ENCODE measurements at regions not wholly inside any gene's neighbourhood (a gene's known extent, or its start where the extent isn't known, plus 50 kb on each side); places are given as distances from the start of the nearest gene placed in this dataset.

DNA sequence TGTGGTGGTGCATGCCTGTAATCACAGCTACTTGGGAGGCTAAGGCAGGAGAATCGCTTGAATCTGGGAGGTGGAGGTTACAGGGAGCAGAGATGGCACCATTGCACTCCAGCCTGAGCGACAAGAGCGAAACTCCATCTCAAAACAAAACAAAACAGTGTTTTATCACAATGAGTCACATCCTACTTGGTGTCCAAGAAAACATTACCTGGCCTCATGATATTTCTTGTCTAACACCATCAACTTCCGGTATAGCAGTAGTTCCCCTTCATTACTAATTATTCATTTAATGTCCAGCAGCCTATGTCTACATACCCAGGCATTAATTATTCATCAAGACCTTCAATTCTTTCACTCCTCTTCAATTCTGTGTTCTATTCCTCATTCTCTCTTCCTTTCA, 115.5 kb downstream of the CCDC59 start:
- Histone ChIP-seq H3K9me3 (no peaks in the 10 kb centered on the region), H3K4me3 (no peak overlapping the region), H3K27me3 (no peaks in the 10 kb centered on the region), H3K27ac (no peak overlapping the region), H3K4me1 (no peaks in the 10 kb centered on the region), H3K36me3 (no peaks in the 10 kb centered on the region)
- TF ChIP-seq, protein P1, sequence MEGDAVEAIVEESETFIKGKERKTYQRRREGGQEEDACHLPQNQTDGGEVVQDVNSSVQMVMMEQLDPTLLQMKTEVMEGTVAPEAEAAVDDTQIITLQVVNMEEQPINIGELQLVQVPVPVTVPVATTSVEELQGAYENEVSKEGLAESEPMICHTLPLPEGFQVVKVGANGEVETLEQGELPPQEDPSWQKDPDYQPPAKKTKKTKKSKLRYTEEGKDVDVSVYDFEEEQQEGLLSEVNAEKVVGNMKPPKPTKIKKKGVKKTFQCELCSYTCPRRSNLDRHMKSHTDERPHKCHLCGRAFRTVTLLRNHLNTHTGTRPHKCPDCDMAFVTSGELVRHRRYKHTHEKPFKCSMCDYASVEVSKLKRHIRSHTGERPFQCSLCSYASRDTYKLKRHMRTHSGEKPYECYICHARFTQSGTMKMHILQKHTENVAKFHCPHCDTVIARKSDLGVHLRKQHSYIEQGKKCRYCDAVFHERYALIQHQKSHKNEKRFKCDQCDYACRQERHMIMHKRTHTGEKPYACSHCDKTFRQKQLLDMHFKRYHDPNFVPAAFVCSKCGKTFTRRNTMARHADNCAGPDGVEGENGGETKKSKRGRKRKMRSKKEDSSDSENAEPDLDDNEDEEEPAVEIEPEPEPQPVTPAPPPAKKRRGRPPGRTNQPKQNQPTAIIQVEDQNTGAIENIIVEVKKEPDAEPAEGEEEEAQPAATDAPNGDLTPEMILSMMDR (IDR thresholded peaks at IDR 0.05), result no peak
- DNase-seq (ENCODE audit: low spot score), result no peak

DNA sequence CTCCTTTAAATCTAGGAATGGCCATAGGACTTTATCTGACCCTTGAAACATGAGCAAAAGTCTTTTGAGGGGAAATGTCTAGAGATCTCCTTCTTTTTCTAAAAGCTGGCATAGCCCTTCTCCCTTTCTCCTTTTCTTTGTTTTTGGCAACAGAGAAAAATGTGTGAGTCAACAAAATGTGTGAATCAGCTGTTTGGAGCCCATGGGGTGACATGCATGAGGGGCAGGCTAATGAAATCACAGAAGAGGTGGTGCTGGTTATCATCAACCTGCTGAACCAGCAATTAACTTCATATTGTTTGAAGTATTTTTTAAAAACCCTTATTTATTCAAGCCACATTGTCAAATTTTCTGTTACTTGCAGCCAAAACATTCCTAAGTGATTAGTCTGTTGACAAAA, 132.3 kb downstream of the CCDC59 start:
- DNase-seq (ENCODE audit: low spot score), result no peak
- Histone ChIP-seq H3K36me3 (no peaks in the 10 kb centered on the region), H3K27me3 (no peaks in the 10 kb centered on the region), H3K9me3 (no peaks in the 10 kb centered on the region), H3K4me3 (no peak overlapping the region), H3K4me1 (no peaks in the 10 kb centered on the region), H3K27ac (no peak overlapping the region)
- TF ChIP-seq, protein P1 (IDR thresholded peaks at IDR 0.05), result no peak

DNA sequence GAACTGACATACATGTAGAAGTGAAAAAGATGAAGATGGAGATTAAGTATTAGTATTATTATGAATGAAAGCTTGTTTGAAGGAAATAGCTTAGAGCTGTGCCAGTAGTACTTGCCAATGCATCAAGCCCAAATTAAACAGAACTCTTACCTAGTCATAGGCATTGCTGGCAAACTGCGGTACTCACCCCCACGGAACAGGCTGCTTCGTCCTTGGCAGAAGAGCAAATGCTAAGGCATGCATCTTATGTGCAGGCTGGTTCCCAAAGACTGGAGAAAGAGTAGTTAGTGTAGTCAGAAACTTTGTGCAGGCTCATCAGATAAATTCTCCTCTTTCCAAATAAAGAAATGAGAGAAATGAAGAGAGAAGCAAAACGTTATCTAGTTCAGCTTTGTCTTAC, 134.8 kb downstream of the CCDC59 start:
- Histone ChIP-seq H3K4me3 (no peak overlapping the region), H3K4me1 (no peaks in the 10 kb centered on the region), H3K27me3 (no peaks in the 10 kb centered on the region), H3K36me3 (no peaks in the 10 kb centered on the region), H3K9me3 (no peaks in the 10 kb centered on the region), H3K27ac (no peak overlapping the region)
- TF ChIP-seq, protein P1 (IDR thresholded peaks at IDR 0.05), result no peak
- no peak for DNase-seq (ENCODE audit: low spot score)

DNA sequence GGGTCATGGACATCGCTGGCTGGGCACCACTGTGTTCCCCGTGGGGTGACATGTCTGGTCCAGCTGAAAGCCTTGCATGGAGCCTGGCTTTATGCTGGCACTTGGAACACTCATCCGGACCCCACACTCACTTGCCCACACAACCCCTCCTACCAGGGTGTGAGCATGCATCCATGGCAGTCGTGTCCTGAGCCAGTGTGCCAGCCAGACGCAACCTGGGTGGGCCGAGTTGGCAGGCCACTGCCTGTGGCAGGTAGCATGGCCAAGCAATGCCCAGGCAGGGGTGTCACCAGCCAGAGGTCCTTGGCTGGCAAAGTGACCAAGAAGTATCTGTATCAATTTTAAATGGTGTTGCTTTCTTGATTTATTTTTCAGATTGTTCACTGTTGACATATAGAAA, 141.7 kb downstream of the CCDC59 start:
- peaks cover 0 to 2% of the 10 kb centered on the region in 2 donors for H3K9me3 ChIP-seq
- H3K36me3 ChIP-seq, result no peaks in the 10 kb centered on the region
- H3K4me1 ChIP-seq, result no peaks in the 10 kb centered on the region
- TF ChIP-seq, protein P1 (IDR thresholded peaks at IDR 0.05), result no peak
- H3K4me3 ChIP-seq, result no peak overlapping the region
- H3K27ac ChIP-seq, result no peak overlapping the region
- no peak for DNase-seq (ENCODE audit: low spot score)
- H3K27me3 ChIP-seq, result no peaks in the 10 kb centered on the region

DNA sequence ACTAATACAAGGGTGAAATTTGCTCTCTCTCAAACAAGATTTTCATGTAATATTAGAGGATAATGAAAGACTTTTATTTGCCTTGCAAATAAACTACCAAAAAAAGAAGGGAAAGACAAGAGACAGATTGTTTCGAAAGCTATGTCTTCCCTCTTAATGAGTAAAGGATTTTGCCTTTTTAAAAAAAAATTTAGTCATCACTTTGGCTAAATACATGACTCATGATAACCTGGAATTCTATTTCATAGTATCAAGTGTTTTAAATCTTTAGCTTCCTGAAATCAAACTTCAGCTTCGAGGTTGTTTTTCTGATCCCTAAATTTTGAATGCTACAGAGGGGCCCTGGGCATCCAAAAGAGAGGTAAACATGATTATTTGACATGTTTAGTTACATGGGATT, 144.4 kb downstream of the CCDC59 start:
- peaks cover 0 to 16% of the 10 kb centered on the region in 2 donors for H3K9me3 ChIP-seq

DNA sequence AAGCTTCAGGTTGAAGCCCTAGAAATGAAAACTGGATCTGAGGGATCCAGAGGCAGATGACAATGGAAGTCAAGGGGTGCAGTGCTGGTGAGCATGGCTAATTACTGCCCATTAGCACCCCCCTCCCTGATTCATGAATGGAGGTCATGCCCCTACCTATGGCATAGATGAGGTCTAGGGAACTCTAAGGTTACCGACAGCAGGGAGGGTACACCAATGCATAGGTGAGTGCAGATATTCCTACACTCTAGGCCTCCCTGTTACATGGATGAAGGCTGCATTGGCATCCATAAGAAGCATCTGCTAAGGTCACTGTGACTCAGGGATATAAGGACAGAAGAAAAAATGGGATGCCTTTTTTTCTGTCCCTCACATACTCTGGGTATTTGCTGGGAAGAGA, 147.3 kb downstream of the CCDC59 start:
- Histone ChIP-seq H3K4me1 (no peaks in the 10 kb centered on the region), H3K27ac (no peak overlapping the region), H3K4me3 (no peak overlapping the region), H3K27me3 (no peaks in the 10 kb centered on the region), H3K9me3 (peaks cover 0 to 24% of the 10 kb centered on the region in 2 donors), H3K36me3 (no peaks in the 10 kb centered on the region)
- TF ChIP-seq, protein P1 (IDR thresholded peaks at IDR 0.05), result no peak
- no peak for DNase-seq (ENCODE audit: low spot score)

More for the DNA sequence above, 144.4 kb downstream of the CCDC59 start:
- Histone ChIP-seq H3K4me1 (no peaks in the 10 kb centered on the region), H3K27me3 (no peaks in the 10 kb centered on the region), H3K27ac (no peak overlapping the region), H3K4me3 (no peak overlapping the region), H3K36me3 (no peaks in the 10 kb centered on the region)
- TF ChIP-seq, protein P1 (IDR thresholded peaks at IDR 0.05), result no peak
- DNase-seq (ENCODE audit: low spot score), result no peak

Data from right atrium auricular region (tissue), 2 donors.